BLaER1 (cell line): ENCODE measurements at regions not wholly inside any gene's neighbourhood (a gene's known extent, or its start where the extent isn't known, plus 50 kb on each side); places are given as distances from the start of the nearest gene placed in this dataset.

Source experiments
- H3K27ac ChIP-seq: shearing (Covaris generic); formaldehyde crosslinking; 2 replicates; pipeline ENCODE4 v1.8.1; 2022
- H3K27me3 ChIP-seq: shearing (Covaris generic); formaldehyde crosslinking; 2 replicates; pipeline ENCODE4 v1.8.1; 2022
- H3K36me3 ChIP-seq: shearing (Covaris generic); formaldehyde crosslinking; 2 replicates; pipeline ENCODE4 v1.8.1; 2022
- H3K4me1 ChIP-seq: shearing (Covaris generic); formaldehyde crosslinking; 2 replicates; pipeline ENCODE4 v1.8.1; 2022
- H3K4me2 ChIP-seq: shearing (Covaris generic); formaldehyde crosslinking; 2 replicates; pipeline ENCODE4 v1.8.1; 2022
- H3K4me3 ChIP-seq: shearing (Covaris generic); formaldehyde crosslinking; 2 replicates; pipeline ENCODE4 v1.8.1; 2022
- H3K9ac ChIP-seq: shearing (Covaris generic); formaldehyde crosslinking; 2 replicates; pipeline ENCODE4 v1.8.1; 2022
- H3K9me3 ChIP-seq: shearing (Covaris generic); formaldehyde crosslinking; 2 replicates; pipeline ENCODE4 v1.8.1; 2022
- H4K20me1 ChIP-seq: shearing (Covaris generic); formaldehyde crosslinking; 2 replicates; pipeline ENCODE4 v1.8.1; 2022
- Cebpa-rat ChIP-seq: shearing (Covaris generic); IDR thresholded peaks from 2 replicates; pipeline ENCODE4 v1.8.1; 2022

DNA sequence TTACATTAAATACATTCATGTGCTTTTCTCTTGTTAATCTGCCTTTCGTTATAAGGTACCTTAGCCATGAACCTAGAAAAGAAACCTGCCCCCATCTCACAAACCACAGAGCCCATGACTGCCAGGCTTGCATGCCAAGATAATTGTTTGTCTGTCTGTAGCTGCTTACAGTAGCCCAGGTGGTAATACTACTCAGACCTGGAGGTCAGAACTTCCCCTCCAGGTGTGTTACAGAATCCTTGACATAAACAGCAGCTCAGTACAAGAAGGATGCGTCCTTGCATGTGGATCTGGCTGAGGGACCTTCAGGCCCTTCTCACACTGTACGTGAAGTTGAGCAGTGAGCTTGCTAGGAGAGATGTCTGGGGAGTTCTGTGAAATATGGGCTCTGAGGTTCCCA lies 291.4 kb downstream of the CSNK1G3 start:
- no peak overlapping the region for H3K9ac ChIP-seq
- peaks cover 27% of the 10 kb centered on the region for H3K4me1 ChIP-seq
- no peaks in the 10 kb centered on the region for H3K9me3 ChIP-seq
- H3K27me3 ChIP-seq = no peaks in the 10 kb centered on the region
- H3K4me2 ChIP-seq = no peak overlapping the region
- no peak overlapping the region for H3K4me3 ChIP-seq
- no peaks in the 10 kb centered on the region for H4K20me1 ChIP-seq
- no peaks in the 10 kb centered on the region for H3K36me3 ChIP-seq
- TF ChIP-seq Cebpa-rat = no peak
- no peak overlapping the region for H3K27ac ChIP-seq

DNA sequence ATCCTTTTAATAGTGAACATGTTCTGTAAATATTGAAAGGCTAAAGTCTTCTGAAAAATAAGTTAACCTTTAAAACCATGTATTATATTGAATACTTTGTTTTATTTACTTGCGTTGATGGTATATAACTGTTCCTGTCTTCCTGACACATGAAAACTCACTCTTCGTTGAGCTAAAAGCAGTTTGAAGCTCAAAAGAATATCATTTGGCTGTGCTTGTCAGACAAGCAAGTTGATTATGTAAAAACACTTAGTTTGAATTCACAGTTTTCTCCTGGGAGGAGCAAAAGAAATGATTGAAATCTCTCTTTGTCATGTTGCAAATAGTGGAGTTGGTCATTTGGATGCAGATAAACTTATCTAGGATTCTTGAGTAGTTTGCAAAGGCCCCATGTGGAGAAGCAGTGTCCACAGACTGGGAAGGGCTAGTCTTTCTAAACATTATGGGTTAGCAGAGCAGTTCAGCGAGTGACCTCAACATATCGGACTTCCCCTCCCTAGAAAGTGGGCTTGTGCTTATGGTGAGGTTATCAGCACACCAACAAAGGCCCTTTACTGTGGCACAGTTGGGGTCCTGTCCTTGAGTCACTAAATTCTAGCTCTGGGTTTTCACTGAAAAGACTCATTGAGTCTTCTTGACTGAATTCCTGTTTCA lies 290.4 kb downstream of the CSNK1G3 start:
- Histone ChIP-seq H3K9ac (no peak overlapping the region), H3K27ac (no peak overlapping the region), H3K4me1 (peaks cover 18% of the 10 kb centered on the region), H3K36me3 (no peaks in the 10 kb centered on the region), H3K9me3 (no peaks in the 10 kb centered on the region), H3K4me2 (no peak overlapping the region), H4K20me1 (no peaks in the 10 kb centered on the region), H3K27me3 (no peaks in the 10 kb centered on the region), H3K4me3 (no peak overlapping the region)
- no peak for TF ChIP-seq Cebpa-rat

DNA sequence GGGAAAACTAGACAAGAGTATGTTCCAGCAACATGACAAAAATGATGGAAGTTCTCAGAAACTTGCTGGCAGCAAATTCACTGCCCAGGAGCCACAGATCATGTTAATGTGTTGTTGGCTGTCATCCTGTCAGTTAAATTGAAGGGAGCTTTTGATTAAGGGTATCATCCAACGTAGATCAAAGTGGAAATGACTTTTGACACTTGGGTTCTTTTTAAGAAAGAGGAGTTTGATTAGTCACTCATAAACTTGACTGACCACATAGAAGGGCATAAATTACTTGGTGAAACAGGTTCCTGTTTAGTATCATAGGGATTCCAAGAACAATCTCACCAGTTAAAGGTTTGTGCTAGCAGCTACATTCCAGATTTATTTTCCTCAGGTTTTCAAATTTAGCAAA lies 288.7 kb downstream of the CSNK1G3 start:
- Histone ChIP-seq H3K4me1 (0 out of 2 replicates have a peak, but pooled peaks cover 3% of the 10 kb centered on the region), H3K4me3 (no peak overlapping the region), H3K9ac (no peak overlapping the region), H3K27ac (no peak overlapping the region), H3K4me2 (no peak overlapping the region), H4K20me1 (no peaks in the 10 kb centered on the region), H3K9me3 (no peaks in the 10 kb centered on the region), H3K27me3 (no peaks in the 10 kb centered on the region), H3K36me3 (no peaks in the 10 kb centered on the region)
- no peak for TF ChIP-seq Cebpa-rat

DNA sequence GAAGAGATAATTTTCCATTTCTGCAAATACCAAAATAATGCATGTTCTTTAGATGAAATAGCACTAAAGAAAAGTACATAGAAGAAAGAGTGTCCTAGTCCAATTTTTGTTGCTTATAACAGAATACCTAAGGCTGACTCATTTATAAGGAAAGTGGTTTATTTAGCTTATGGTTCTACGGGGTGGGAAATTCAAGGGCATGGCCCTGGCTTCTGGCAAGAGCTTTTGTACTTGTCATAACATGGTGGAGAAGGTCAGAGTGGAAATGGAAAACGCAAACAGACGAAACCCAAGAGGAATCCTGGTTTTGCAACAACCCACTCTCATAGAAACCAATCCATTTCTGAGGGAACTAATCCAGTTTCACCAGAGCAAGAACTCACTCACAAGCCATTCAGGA lies 283.7 kb downstream of the CSNK1G3 start:
- 0 out of 2 replicates have a peak, but pooled peaks cover 3% of the 10 kb centered on the region for H3K4me1 ChIP-seq
- no peak for TF ChIP-seq Cebpa-rat
- H3K27ac ChIP-seq = no peak overlapping the region

DNA sequence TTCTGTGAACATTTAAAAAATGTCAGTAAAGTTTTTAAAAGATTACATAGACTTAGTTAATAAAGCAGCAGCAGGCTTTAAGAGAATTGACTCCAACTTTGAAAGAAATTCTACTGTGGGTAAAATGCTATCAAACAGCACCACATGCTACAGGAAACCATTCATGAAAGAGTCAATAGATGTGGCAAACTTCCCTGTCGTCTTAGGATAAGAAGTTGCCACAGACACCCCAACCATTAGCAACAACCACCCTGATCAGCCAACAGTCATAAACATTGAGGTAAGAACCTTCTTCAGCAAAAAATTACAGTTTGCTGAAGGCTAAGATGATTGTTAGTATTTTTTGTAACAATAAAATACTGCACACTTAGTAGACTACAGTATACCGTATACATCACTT lies 278.2 kb downstream of the CSNK1G3 start:
- no peaks in the 10 kb centered on the region for H4K20me1 ChIP-seq
- no peak overlapping the region for H3K27ac ChIP-seq
- TF ChIP-seq Cebpa-rat = no peak
- peaks cover 19% of the 10 kb centered on the region for H3K4me1 ChIP-seq
- no peak overlapping the region for H3K9ac ChIP-seq
- no peaks in the 10 kb centered on the region; the same call in 1 of the 2 replicates for H3K36me3 ChIP-seq
- no peaks in the 10 kb centered on the region for H3K27me3 ChIP-seq
- H3K9me3 ChIP-seq = peaks cover 27% of the 10 kb centered on the region
- H3K4me2 ChIP-seq = no peak overlapping the region
- no peak overlapping the region for H3K4me3 ChIP-seq

More for the DNA sequence above, 283.7 kb downstream of the CSNK1G3 start:
- Histone ChIP-seq H3K27me3 (no peaks in the 10 kb centered on the region), H4K20me1 (no peaks in the 10 kb centered on the region), H3K9me3 (peaks cover 1% of the 10 kb centered on the region; the same call in 1 of the 2 replicates), H3K36me3 (no peaks in the 10 kb centered on the region), H3K4me3 (no peak overlapping the region), H3K4me2 (no peak overlapping the region), H3K9ac (no peak overlapping the region)

DNA sequence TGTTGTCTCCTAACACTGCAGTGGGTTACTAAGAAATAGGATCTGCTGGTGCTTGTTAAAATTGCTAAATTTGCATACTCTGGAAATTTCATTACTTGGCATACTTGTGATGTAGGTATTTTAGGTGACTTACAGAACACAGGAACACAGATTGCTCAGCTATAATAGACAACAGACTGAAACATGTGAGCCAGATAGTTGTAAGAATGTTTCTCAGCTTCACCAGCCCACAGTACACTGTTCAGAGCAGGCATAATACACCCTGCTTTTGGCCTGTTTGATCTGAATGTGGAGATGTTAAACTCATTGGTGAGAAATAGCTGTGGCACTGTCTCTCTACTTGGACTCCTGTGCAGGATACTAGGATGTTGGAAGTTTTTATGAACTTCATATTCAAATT lies 275.7 kb downstream of the CSNK1G3 start:
- Histone ChIP-seq H3K9ac (no peak overlapping the region), H3K4me1 (peaks cover 39% of the 10 kb centered on the region), H3K4me3 (no peak overlapping the region), H3K36me3 (no peaks in the 10 kb centered on the region; the same call in 1 of the 2 replicates), H3K27me3 (no peaks in the 10 kb centered on the region), H3K9me3 (peaks cover 27% of the 10 kb centered on the region), H3K27ac (no peak overlapping the region), H4K20me1 (no peaks in the 10 kb centered on the region), H3K4me2 (no peak overlapping the region)
- TF ChIP-seq Cebpa-rat = no peak

DNA sequence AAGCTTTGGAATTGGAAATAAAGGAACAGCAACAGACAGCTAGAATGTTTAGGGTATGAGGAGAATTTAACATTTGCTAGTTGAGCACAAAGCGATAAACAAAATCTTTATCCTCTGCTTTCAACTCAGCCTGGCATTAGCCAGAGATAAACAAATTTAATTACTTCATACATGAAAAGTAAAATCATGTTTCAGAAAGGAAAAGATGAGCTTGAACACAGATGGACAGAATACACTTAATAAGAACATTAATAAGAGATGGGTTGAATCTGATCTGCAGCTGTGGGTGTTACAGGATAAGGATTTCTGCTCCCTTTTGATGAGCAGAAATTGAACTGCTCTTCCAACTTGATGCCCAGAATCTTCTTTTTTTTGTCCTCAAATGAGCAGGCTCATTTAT lies 275.2 kb downstream of the CSNK1G3 start:
- Histone ChIP-seq H3K36me3 (no peaks in the 10 kb centered on the region; the same call in 1 of the 2 replicates), H3K27me3 (no peaks in the 10 kb centered on the region), H3K4me1 (peaks cover 39% of the 10 kb centered on the region), H3K27ac (no peak overlapping the region), H3K4me2 (no peak overlapping the region), H3K4me3 (no peak overlapping the region), H3K9ac (no peak overlapping the region), H4K20me1 (no peaks in the 10 kb centered on the region), H3K9me3 (peaks cover 27% of the 10 kb centered on the region)
- no peak for TF ChIP-seq Cebpa-rat

DNA sequence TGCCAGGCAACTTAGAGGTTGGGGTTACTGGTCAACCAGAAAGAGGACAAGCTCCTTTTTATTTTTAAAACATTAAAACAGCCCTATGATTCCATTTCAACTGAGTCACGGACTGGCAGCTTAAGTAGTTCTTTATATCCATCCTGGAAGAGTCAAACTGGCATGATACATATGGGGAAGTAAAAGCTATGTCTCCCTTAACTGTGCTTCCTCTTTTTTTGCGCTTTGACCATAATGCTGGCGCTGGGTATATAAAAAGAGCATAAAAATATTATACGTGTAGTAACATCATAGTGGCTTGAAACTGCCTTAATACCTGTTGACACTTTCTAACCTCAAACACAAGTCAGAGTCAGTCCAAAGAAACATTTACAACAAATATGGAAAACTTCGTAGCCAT lies 274.4 kb downstream of the CSNK1G3 start:
- Histone ChIP-seq H3K9me3 (peaks cover 27% of the 10 kb centered on the region), H4K20me1 (no peaks in the 10 kb centered on the region), H3K27me3 (no peaks in the 10 kb centered on the region), H3K27ac (peak overlapping the region; percentile 76; the same call in 1 of the 2 replicates), H3K36me3 (no peaks in the 10 kb centered on the region; the same call in 1 of the 2 replicates), H3K4me1 (peaks cover 39% of the 10 kb centered on the region), H3K4me2 (peak overlapping the region; percentile 81), H3K4me3 (no peak overlapping the region), H3K9ac (no peak overlapping the region)
- no peak for TF ChIP-seq Cebpa-rat

DNA sequence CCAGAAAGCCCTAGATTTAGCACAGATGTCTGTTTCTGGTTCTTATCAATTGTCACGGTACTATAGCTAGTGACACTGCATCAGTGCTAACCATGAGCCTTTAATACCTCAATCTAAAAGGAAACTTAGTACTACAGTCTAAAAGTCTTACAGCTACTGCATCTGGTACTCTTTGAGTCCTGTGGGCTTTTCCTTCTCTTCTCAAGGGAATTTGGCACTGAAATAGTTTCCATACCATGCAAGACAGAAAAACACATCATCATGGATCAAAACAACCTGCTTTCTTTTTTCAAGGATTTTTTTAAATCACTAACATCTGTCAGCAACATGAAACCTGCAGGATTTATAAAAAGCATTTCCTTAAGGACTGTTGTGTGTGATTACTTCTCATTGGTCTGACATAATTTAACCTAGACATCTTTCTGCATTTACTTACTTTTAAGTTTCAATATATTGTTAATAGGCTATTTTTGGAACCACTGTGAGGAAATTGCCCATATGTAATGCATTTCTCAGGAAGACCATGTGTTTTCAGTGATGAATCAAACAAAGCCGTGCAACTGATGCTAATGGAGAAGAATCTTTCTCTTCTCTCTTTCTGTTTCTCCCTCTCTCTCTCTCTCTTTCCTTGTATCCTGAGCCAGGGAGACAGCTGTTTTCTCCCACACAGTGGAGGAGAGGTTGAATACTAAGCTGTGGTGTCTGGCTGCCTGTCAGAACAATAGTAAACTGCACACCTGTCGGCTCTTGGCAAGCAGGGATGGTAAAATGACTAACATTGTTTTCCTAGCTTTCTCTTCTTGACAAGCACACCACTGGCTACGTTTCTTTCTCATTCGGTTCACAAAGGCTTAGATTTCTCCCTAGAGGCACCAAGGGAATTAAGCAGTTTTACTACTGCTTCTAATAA lies 273.4 kb downstream of the CSNK1G3 start:
- Histone ChIP-seq H3K4me1 (peaks cover 39% of the 10 kb centered on the region), H3K4me2 (peak overlapping the region; percentile 81), H3K9me3 (peaks cover 23% of the 10 kb centered on the region), H3K27me3 (no peaks in the 10 kb centered on the region), H4K20me1 (no peaks in the 10 kb centered on the region), H3K4me3 (peak overlapping the region; percentile 39; the same call in 1 of the 2 replicates), H3K27ac (peak overlapping the region; percentile 76), H3K36me3 (no peaks in the 10 kb centered on the region; the same call in 1 of the 2 replicates), H3K9ac (peak overlapping the region; percentile 68)
- no peak for TF ChIP-seq Cebpa-rat

DNA sequence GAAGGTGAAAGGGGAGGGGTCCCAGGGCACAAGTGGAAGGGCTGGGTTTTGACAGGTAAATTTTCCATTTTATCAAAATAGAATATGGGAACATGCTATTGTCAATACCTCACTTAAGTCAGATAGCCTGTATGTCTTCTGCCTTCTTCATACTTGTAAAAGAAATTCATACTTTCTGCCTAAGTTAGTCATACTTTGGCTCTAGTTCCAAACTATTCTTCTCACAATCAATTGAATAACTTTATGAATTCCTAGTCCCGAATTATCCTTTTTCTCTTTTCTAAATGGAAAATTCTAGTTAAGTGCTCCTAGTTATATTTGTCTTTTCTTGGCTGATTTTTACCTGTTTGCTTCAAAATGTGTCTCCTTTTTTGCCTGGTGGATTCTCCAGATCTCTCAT lies 271.4 kb downstream of the CSNK1G3 start:
- H3K4me3 ChIP-seq = no peak overlapping the region
- TF ChIP-seq Cebpa-rat = no peak
- H3K4me2 ChIP-seq = 0 out of 2 replicates have a peak overlapping the region, but pooled peaks have one; percentile 81
- H3K27me3 ChIP-seq = no peaks in the 10 kb centered on the region
- peaks cover 7% of the 10 kb centered on the region for H3K9me3 ChIP-seq
- H3K9ac ChIP-seq = no peak overlapping the region
- H4K20me1 ChIP-seq = no peaks in the 10 kb centered on the region
- peaks cover 39% of the 10 kb centered on the region for H3K4me1 ChIP-seq
- H3K36me3 ChIP-seq = no peaks in the 10 kb centered on the region
- H3K27ac ChIP-seq = no peak overlapping the region
